GM06990 (cell line): ENCODE measurements at regions not wholly inside any gene's neighbourhood (a gene's known extent, or its start where the extent isn't known, plus 50 kb on each side); places are given as distances from the start of the nearest gene placed in this dataset.

Source experiments
- DNase-seq: peaks from one replicate; pipeline ENCODE4 v3.0.0-alpha.2; 2011; ENCODE audit not compliant: insufficient read length; ENCODE audit errors: extremely low read depth
- H3K27me3 ChIP-seq: replicated peaks from 2 replicates; pipeline ENCODE4 v1.6.0; 2011; ENCODE audit warnings: low read length; ENCODE audit not compliant: control insufficient read depth, insufficient read depth
- H3K36me3 ChIP-seq: 2 replicates; pipeline ENCODE4 v1.5.1; 2011; ENCODE audit warnings: low read length; ENCODE audit not compliant: control insufficient read depth, insufficient read depth
- H3K4me3 ChIP-seq: replicated peaks from 2 replicates; pipeline ENCODE4 v1.5.1; 2011; ENCODE audit warnings: low read depth, mild to moderate bottlenecking, control low read depth, low read length
- CTCF ChIP-seq: IDR thresholded peaks from 2 replicates; pipeline ENCODE4 v1.5.1; 2011; ENCODE audit warnings: low read length, control low read depth, mild to moderate bottlenecking, inconsistent platforms; ENCODE audit not compliant: insufficient read depth, poor library complexity, severe bottlenecking

DNA sequence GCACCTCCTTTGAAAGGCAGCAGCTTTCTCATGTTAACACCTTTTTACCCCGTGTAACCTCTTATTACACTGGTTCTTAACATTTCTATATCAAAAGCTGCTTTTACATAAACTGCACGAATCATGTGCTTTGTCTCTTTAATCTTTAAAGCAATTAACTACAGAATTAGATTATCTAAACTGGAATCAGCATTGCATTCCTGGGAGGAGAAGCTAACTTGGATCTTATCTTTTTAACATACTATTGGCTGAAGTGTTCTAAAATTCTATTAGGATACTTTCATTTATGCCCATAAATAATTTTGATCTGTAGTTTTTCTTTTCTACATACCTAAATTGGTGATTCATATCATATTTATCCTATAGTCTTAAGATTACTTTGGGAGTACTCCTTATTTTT, 428.4 kb upstream of the IGFBP3 start:
- DNase-seq: no peak
- Histone ChIP-seq H3K36me3 (no peaks in the 10 kb centered on the region), H3K4me3 (no peak overlapping the region), H3K27me3 (no peaks in the 10 kb centered on the region)
- no peak for TF ChIP-seq CTCF

GRCh38 chr7:46344533-46344932, 423.5 kb upstream of the IGFBP3 start:
- H3K4me3 ChIP-seq: no peak overlapping the region
- no peaks in the 10 kb centered on the region for H3K27me3 ChIP-seq
- no peaks in the 10 kb centered on the region for H3K36me3 ChIP-seq
- no peak for DNase-seq
- no peak for TF ChIP-seq CTCF

GRCh38 chr7:46343802-46344201, 422.7 kb upstream of the IGFBP3 start:
- H3K4me3 ChIP-seq: no peak overlapping the region
- no peaks in the 10 kb centered on the region for H3K36me3 ChIP-seq
- H3K27me3 ChIP-seq: no peaks in the 10 kb centered on the region
- no peak for DNase-seq
- TF ChIP-seq CTCF: no peak

DNA sequence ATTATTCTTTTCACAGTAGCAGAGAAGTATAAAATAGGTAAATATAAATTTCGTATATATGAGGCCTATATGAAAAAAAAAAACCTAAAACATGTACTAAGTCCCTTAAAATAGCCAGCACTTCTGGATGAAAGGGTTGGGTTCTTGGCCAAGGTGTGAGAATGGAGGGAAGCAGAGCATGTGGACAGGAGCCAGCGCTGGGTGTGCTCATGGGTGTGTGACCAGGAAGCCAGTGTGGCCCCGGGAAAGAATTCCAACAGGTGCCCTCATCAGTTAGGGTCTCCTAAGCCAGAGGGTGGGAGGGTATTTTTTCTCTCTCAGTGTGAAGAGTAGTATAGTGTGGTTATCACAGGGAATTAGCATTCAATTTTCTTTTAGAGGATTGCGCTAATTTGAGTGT, 401.9 kb upstream of the IGFBP3 start:
- no peak overlapping the region for H3K4me3 ChIP-seq
- H3K27me3 ChIP-seq: no peaks in the 10 kb centered on the region
- TF ChIP-seq CTCF: no peak
- no peaks in the 10 kb centered on the region for H3K36me3 ChIP-seq
- DNase-seq: no peak

DNA sequence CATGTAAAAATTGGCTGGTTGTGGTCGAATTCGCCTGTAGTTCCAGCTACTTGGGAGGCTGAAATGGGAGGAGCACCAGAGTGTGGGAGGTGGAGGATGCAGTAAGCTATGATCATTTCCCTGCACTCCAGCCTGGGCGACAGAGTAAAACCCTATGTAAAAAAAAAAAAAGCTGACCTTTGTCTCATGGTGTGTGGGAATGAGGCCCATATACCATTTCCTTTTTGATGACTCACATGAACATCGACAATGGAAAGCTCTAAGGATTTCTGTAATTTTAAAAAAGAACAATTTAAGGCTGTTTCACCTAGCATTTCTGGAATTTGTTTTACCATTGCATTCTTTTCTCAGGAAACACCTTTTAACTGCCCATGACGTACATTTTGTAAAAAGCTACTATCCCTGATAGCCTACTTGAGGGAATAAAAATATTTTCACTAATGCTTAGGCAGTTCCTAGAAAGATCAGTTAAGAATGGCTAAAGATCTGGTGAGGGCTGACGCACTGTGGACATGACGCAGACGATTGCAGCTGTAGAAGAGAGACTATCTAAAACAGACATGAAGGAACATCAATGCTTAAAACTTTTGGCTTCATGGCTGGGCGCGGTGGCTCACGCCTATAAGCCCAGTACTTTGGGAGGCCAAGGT, 400.6 kb upstream of the IGFBP3 start:
- Histone ChIP-seq H3K4me3 (no peak overlapping the region), H3K36me3 (no peaks in the 10 kb centered on the region), H3K27me3 (no peaks in the 10 kb centered on the region)
- TF ChIP-seq CTCF: no peak
- no peak for DNase-seq

DNA sequence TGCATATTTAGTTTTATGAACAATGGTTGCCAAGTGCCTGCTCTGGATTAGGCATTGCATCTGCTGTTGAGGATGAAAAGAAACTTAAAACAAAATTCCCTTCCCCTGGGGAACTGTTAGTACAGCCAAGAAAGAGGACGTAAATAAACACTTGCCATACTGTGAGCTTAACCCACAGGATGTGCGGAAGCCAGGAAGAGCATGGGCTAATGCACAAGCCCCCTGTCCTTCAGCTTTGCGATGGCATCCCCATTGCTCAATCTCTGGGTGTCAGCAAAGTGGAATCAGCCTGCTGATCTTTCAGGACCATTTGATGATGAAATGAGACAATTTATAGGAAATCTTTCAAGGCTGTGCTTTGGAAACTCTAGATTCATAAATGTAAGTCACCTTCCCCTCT, 399.9 kb upstream of the IGFBP3 start:
- Histone ChIP-seq H3K27me3 (no peaks in the 10 kb centered on the region), H3K4me3 (no peak overlapping the region), H3K36me3 (no peaks in the 10 kb centered on the region)
- TF ChIP-seq CTCF: no peak
- DNase-seq: no peak
